ENCODE measurements at regions not wholly inside any gene's neighbourhood (a gene's known extent, or its start where the extent isn't known, plus 50 kb on each side); places are given as distances from the start of the nearest gene placed in this dataset.

GRCh38 chr13:40158757-40159156 lies 503.3 kb downstream of the COG6 start:
- Mint-ChIP-seq H3K9me3 (no peaks in the 10 kb centered on the region), H3K4me3 (no peak overlapping the region), H3K27ac (peak overlapping the region; percentile 70; the same call in 1 of the 2 replicates), H3K27me3 (ENCODE audit: insufficient read depth, low read depth, poor library complexity) (no peaks in the 10 kb centered on the region), H3K36me3 (ENCODE audit: low read depth) (no peaks in the 10 kb centered on the region), H3K4me1 (no peaks in the 10 kb centered on the region)
- Histone ChIP-seq H3K27ac (ENCODE audit: low read depth) (no peak overlapping the region), H3K4me3 (no peak overlapping the region), H3K9me2 (ENCODE audit: insufficient read depth) (no peaks in the 10 kb centered on the region; the same call in 1 of the 2 replicates), H3K4me2 (no peak overlapping the region), H3K79me2 (replicated peaks; ENCODE audit: insufficient read depth) (no peaks in the 10 kb centered on the region), H3F3A (replicated peaks; ENCODE audit: low read depth) (no peaks in the 10 kb centered on the region), H3K36me3 (ENCODE audit: insufficient read depth) (no peaks in the 10 kb centered on the region), H3K4me1 (ENCODE audit: insufficient read depth) (no peaks in the 10 kb centered on the region), H2AFZ (no peak overlapping the region), H4K20me1 (replicated peaks; ENCODE audit: insufficient read depth) (no peaks in the 10 kb centered on the region), H3K27me3 (ENCODE audit: insufficient read depth) (no peaks in the 10 kb centered on the region)
- ATAC-seq (no peak), DNase-seq (ENCODE audit: low spot score) (no peak)
- TF ChIP-seq JUNB (IDR thresholded peaks at IDR 0.05; ENCODE audit: unreplicated experiment) = no peak
- no peak for TF ChIP-seq REST (IDR thresholded peaks at IDR 0.05; ENCODE audit: unreplicated experiment)
- no peak for TF ChIP-seq NANOG (IDR thresholded peaks at IDR 0.05; ENCODE audit: borderline replicate concordance)
- TF ChIP-seq POLR2AphosphoS5 (IDR thresholded peaks at IDR 0.05; ENCODE audit: low read depth) = no peak

DNA sequence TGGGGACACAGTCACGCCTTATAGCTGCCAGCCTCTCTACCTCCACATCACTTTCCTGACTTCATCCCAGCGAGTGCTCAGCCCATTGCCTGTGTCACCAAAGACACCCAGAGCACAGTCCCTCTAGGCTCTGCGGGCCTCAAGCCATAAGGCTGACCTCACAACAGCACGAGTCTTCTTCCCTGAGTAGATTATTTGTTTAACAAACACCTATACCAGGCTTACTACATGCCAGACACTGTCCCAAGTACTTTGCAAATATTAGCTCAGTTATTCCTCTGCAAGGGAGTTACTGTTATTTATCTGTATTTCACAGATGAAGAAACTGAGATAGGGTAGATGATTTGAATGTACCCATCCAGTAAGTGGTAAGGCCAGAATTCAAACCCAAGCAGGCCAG lies 504.3 kb downstream of the COG6 start:
- no peaks in the 10 kb centered on the region; the same call in 1 of the 2 replicates for H3K9me2 ChIP-seq (ENCODE audit: insufficient read depth)
- H3K4me1 ChIP-seq (ENCODE audit: insufficient read depth) = no peaks in the 10 kb centered on the region
- H3K27me3 ChIP-seq (ENCODE audit: insufficient read depth) = no peaks in the 10 kb centered on the region
- H3F3A ChIP-seq (replicated peaks; ENCODE audit: low read depth) = no peaks in the 10 kb centered on the region
- H4K20me1 ChIP-seq (replicated peaks; ENCODE audit: insufficient read depth) = no peaks in the 10 kb centered on the region
- Mint-ChIP-seq H3K4me3 (no peak overlapping the region), H3K27ac (no peak overlapping the region), H3K36me3 (ENCODE audit: low read depth) (no peaks in the 10 kb centered on the region), H3K4me1 (no peaks in the 10 kb centered on the region), H3K27me3 (ENCODE audit: insufficient read depth, low read depth, poor library complexity) (no peaks in the 10 kb centered on the region), H3K9me3 (no peaks in the 10 kb centered on the region)
- H3K27ac ChIP-seq (ENCODE audit: low read depth) = no peak overlapping the region
- H3K79me2 ChIP-seq (replicated peaks; ENCODE audit: insufficient read depth) = no peaks in the 10 kb centered on the region
- no peaks in the 10 kb centered on the region for H3K36me3 ChIP-seq (ENCODE audit: insufficient read depth)
- no peak for ATAC-seq
- no peak overlapping the region for H3K4me3 ChIP-seq
- H3K4me2 ChIP-seq = no peak overlapping the region
- DNase-seq (ENCODE audit: low spot score) = no peak
- no peak overlapping the region for H2AFZ ChIP-seq
- TF ChIP-seq, protein P1, sequence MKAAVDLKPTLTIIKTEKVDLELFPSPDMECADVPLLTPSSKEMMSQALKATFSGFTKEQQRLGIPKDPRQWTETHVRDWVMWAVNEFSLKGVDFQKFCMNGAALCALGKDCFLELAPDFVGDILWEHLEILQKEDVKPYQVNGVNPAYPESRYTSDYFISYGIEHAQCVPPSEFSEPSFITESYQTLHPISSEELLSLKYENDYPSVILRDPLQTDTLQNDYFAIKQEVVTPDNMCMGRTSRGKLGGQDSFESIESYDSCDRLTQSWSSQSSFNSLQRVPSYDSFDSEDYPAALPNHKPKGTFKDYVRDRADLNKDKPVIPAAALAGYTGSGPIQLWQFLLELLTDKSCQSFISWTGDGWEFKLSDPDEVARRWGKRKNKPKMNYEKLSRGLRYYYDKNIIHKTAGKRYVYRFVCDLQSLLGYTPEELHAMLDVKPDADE (IDR thresholded peaks at IDR 0.05) = no peak
- TF ChIP-seq EZH2phosphoT487 (IDR thresholded peaks at IDR 0.05; ENCODE audit: unreplicated experiment) = no peak
- TF ChIP-seq JUNB (IDR thresholded peaks at IDR 0.05; ENCODE audit: unreplicated experiment) = no peak
- TF ChIP-seq REST (IDR thresholded peaks at IDR 0.05; ENCODE audit: unreplicated experiment) = no peak
- TF ChIP-seq ZNF114 (CRISPR knock-in tag; IDR thresholded peaks at IDR 0.05) = no peak
- TF ChIP-seq EZH2 (IDR thresholded peaks at IDR 0.05; ENCODE audit: low read depth, unreplicated experiment) = no peak
- no peak for TF ChIP-seq ZNF331 (CRISPR knock-in tag; IDR thresholded peaks at IDR 0.05; ENCODE audit: low read depth)
- no peak for TF ChIP-seq STAT1 (IDR thresholded peaks at IDR 0.05; ENCODE audit: unreplicated experiment)
- TF ChIP-seq, protein P2, sequence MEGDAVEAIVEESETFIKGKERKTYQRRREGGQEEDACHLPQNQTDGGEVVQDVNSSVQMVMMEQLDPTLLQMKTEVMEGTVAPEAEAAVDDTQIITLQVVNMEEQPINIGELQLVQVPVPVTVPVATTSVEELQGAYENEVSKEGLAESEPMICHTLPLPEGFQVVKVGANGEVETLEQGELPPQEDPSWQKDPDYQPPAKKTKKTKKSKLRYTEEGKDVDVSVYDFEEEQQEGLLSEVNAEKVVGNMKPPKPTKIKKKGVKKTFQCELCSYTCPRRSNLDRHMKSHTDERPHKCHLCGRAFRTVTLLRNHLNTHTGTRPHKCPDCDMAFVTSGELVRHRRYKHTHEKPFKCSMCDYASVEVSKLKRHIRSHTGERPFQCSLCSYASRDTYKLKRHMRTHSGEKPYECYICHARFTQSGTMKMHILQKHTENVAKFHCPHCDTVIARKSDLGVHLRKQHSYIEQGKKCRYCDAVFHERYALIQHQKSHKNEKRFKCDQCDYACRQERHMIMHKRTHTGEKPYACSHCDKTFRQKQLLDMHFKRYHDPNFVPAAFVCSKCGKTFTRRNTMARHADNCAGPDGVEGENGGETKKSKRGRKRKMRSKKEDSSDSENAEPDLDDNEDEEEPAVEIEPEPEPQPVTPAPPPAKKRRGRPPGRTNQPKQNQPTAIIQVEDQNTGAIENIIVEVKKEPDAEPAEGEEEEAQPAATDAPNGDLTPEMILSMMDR (conservative IDR thresholded peaks at IDR 0.05; ENCODE audit: low read depth in 2 of 2) = no peak
- no peak for TF ChIP-seq NANOG (IDR thresholded peaks at IDR 0.05; ENCODE audit: borderline replicate concordance)
- TF ChIP-seq POLR2AphosphoS5 (IDR thresholded peaks at IDR 0.05; ENCODE audit: low read depth) = no peak

Measured in GM23338 (cell line).